ENCODE measurements at regions not wholly inside any gene's neighbourhood (a gene's known extent, or its start where the extent isn't known, plus 50 kb on each side); places are given as distances from the start of the nearest gene placed in this dataset.

- no peak for FAIRE-seq
- Histone ChIP-seq H4K20me1 (ENCODE audit: insufficient read depth, low read length) (no peaks in the 10 kb centered on the region), H3K36me3 (replicated peaks in 1 of 2; ENCODE audit: control insufficient read depth in 1 of 2, insufficient read depth in 2 of 2, low read length in 2 of 2) (no peaks in the 10 kb centered on the region), H3K79me2 (ENCODE audit: insufficient read depth, low read length) (no peaks in the 10 kb centered on the region), H3K9ac (ENCODE audit: insufficient read depth, low read depth, low read length) (no peak overlapping the region), H3K4me3 (replicated peaks in 1 of 3; ENCODE audit: insufficient read depth in 1 of 3, low read depth in 2 of 3, low read length in 3 of 3) (no peak overlapping the region), H2AFZ (ENCODE audit: low read length) (no peak overlapping the region), H3K4me1 (ENCODE audit: insufficient read depth, low read length) (peaks cover 9% of the 10 kb centered on the region; the same call in 1 of the 2 replicates), H3K27me3 (ENCODE audit: control insufficient read depth in 1 of 2, insufficient read depth in 2 of 2, low read length in 2 of 2) (peaks cover 5 to 64% of the 10 kb centered on the region in 2 experiments), H3K4me2 (ENCODE audit: low read depth, low read length) (no peak overlapping the region), H3K9me3 (ENCODE audit: low read length) (no peaks in the 10 kb centered on the region), H3K27ac (ENCODE audit: extremely low read length, insufficient read depth, low read length) (no peak overlapping the region)
- TF ChIP-seq TAF1 (CRISPR knock-in tag; IDR thresholded peaks at IDR 0.05), result no peak
- TF ChIP-seq ZNF136 (CRISPR knock-in tag; IDR thresholded peaks at IDR 0.05; ENCODE audit: low read depth), result no peak
- no peak for ATAC-seq
- no peak for DNase-seq (ENCODE audit: low spot score)
- intact Hi-C loops (cut with micrococcal nuclease; ENCODE audit: unreplicated experiment), result no loop called here
- no TSS peak for BruUV-seq (replicated peaks)
- WGBS (ENCODE audit: low lambda C conversion rate), result 42% methylated on average over 10 of the region's 10 CpGs
- ChIA-PET POLR2A (no interaction called here), CTCF (ENCODE audit: low intra/inter-chr PET ratio, low total read pairs) (no interaction called here)
- in situ Hi-C loops (cut with HindIII; ENCODE audit: extremely low pct_ligation_motif_present, low pct_unique_long_range_greater_than_20kb), result no loop called here
Measured at GRCh38 chr16:49931916-49932315, 76.0 kb upstream of the ZNF423 start.

GRCh38 chr16:49932434-49932833 is 76.5 kb upstream of the ZNF423 start:
- Histone ChIP-seq H3K27ac (ENCODE audit: extremely low read length, insufficient read depth, low read length) (no peak overlapping the region), H4K20me1 (ENCODE audit: insufficient read depth, low read length) (no peaks in the 10 kb centered on the region), H3K4me1 (ENCODE audit: insufficient read depth, low read length) (peaks cover 14% of the 10 kb centered on the region; the same call in 1 of the 2 replicates), H3K4me3 (replicated peaks in 1 of 3; ENCODE audit: insufficient read depth in 1 of 3, low read depth in 2 of 3, low read length in 3 of 3) (no peak overlapping the region), H3K79me2 (ENCODE audit: insufficient read depth, low read length) (no peaks in the 10 kb centered on the region), H3K36me3 (replicated peaks in 1 of 2; ENCODE audit: control insufficient read depth in 1 of 2, insufficient read depth in 2 of 2, low read length in 2 of 2) (no peaks in the 10 kb centered on the region), H2AFZ (ENCODE audit: low read length) (no peak overlapping the region), H3K4me2 (ENCODE audit: low read depth, low read length) (no peak overlapping the region), H3K27me3 (ENCODE audit: control insufficient read depth in 1 of 2, insufficient read depth in 2 of 2, low read length in 2 of 2) (peaks cover 5 to 64% of the 10 kb centered on the region in 2 experiments), H3K9ac (ENCODE audit: insufficient read depth, low read depth, low read length) (no peak overlapping the region), H3K9me3 (ENCODE audit: low read length) (no peaks in the 10 kb centered on the region)
- intact Hi-C loops (cut with micrococcal nuclease; ENCODE audit: unreplicated experiment) (no loop called here), in situ Hi-C loops (cut with HindIII; ENCODE audit: extremely low pct_ligation_motif_present, low pct_unique_long_range_greater_than_20kb) (no loop called here)
- DNase-seq (ENCODE audit: low spot score), result no peak
- no peak for FAIRE-seq
- no TSS peak for BruUV-seq (replicated peaks)
- POLR2A ChIA-PET, result no interaction called here
- 8% methylated on average over 8 of the region's 8 CpGs for WGBS (ENCODE audit: low lambda C conversion rate)
- no peak for ATAC-seq
- CTCF ChIA-PET (ENCODE audit: low intra/inter-chr PET ratio, low total read pairs), result no interaction called here
- TF ChIP-seq HNF4G (IDR thresholded peaks at IDR 0.05; ENCODE audit: borderline replicate concordance, low read depth, low read length) (no peak), HNF4G (CRISPR knock-in tag; IDR thresholded peaks at IDR 0.05; ENCODE audit: borderline replicate concordance, low read depth) (no peak), GMEB1 (CRISPR knock-in tag; IDR thresholded peaks at IDR 0.05; ENCODE audit: borderline replicate concordance) (no peak), POGK (CRISPR knock-in tag; conservative IDR thresholded peaks at IDR 0.05) (no peak), ZNF570 (CRISPR knock-in tag; IDR thresholded peaks at IDR 0.05; ENCODE audit: borderline replicate concordance) (no peak), ETV5 (CRISPR knock-in tag; IDR thresholded peaks at IDR 0.05; ENCODE audit: borderline replicate concordance) (no peak), ZKSCAN5 (CRISPR knock-in tag; IDR thresholded peaks at IDR 0.05) (no peak), PLSCR1 (CRISPR knock-in tag; IDR thresholded peaks at IDR 0.05; ENCODE audit: borderline replicate concordance) (no peak), ZSCAN9 (CRISPR knock-in tag; IDR thresholded peaks at IDR 0.05; ENCODE audit: borderline replicate concordance) (no peak), ZFP36 (IDR thresholded peaks at IDR 0.05; ENCODE audit: borderline replicate concordance, low read depth, low read length, partially characterized antibody) (no peak), ZNF20 (CRISPR knock-in tag; IDR thresholded peaks at IDR 0.05) (no peak), ZFP36L2 (CRISPR knock-in tag; IDR thresholded peaks at IDR 0.05) (no peak)
